HEK293 (cell line): ENCODE measurements at regions not wholly inside any gene's neighbourhood (a gene's known extent, or its start where the extent isn't known, plus 50 kb on each side); places are given as distances from the start of the nearest gene placed in this dataset.

Experiments
- CTCF ChIA-PET: fragments of 350-600 bp; formaldehyde crosslinking; extraction: SDS; loops from one replicate; lab custom pipeline; 2021; ENCODE audit warnings: antibody characterized with exemption; lab: Yijun Ruan, JAX
- POLR2A ChIA-PET: fragments of 300-600 bp; formaldehyde crosslinking; extraction: SDS; loops from one replicate; lab custom pipeline; 2020; ENCODE audit warnings: antibody characterized with exemption, inconsistent platforms; lab: Yijun Ruan, JAX
- H3K27ac ChIP-seq: fragments of 200-500 bp; sonication (Bioruptor generic); 2 replicates; pipeline ENCODE4 v1.5.1; 2014; ENCODE audit warnings: low read depth, low read length, control low read depth, inconsistent platforms; ENCODE audit errors: extremely low read depth
- H3K36me3 ChIP-seq, 2 experiments: fragments of 200-500 bp in 1 of 2; sonication (Bioruptor generic) in 1 of 2; 1 replicate in 1 of 2; 2 replicates in 1 of 2; pipeline ENCODE4 v1.5.1; 2014 to 2017; ENCODE audit warnings: inconsistent platforms in 2 of 2, low read length in 2 of 2; ENCODE audit not compliant: control insufficient read depth in 2 of 2, insufficient read depth in 1 of 2
- H3K4me1 ChIP-seq: fragments of 200-500 bp; sonication (Bioruptor generic); 2 replicates; pipeline ENCODE4 v1.5.1; 2014; ENCODE audit warnings: mild to moderate bottlenecking, low read length, inconsistent platforms; ENCODE audit not compliant: control insufficient read depth, insufficient read depth
- H3K4me3 ChIP-seq: 2 replicates; pipeline ENCODE4 v1.5.1; 2011; ENCODE audit warnings: low read depth, mild to moderate bottlenecking, control low read depth, low read length, moderate library complexity
- H3K9me3 ChIP-seq: fragments of 200-500 bp; sonication (Bioruptor generic); 2 replicates; pipeline ENCODE4 v1.5.1; 2014; ENCODE audit warnings: low read depth, low read length, inconsistent platforms; ENCODE audit not compliant: control insufficient read depth, insufficient read depth
- HOXA7 ChIP-seq: sonication (generic); formaldehyde crosslinking; IDR thresholded peaks from 2 replicates; pipeline ENCODE4 v1.8.1; 2022; ENCODE audit warnings: missing genetic modification reagents, borderline replicate concordance
- IKZF3 ChIP-seq: fragments of 450-650 bp; IDR thresholded peaks from 2 replicates; pipeline ENCODE4 v1.5.0; 2018; ENCODE audit warnings: missing biosample characterization, mild to moderate bottlenecking, missing genetic modification characterization, moderate library complexity
- KLF9 ChIP-seq: fragments of 450-650 bp; formaldehyde crosslinking; IDR thresholded peaks from 2 replicates; pipeline ENCODE4 v1.5.1; 2016; ENCODE audit warnings: missing biosample characterization, missing genetic modification characterization, low read depth
- MEIS1 ChIP-seq: sonication (generic); formaldehyde crosslinking; IDR thresholded peaks from 2 replicates; pipeline ENCODE4 v1.8.1; 2022; ENCODE audit warnings: missing genetic modification reagents, mild to moderate bottlenecking, borderline replicate concordance
- SP3 ChIP-seq: fragments of 450-650 bp; formaldehyde crosslinking; IDR thresholded peaks from 2 replicates; pipeline ENCODE4 v1.5.1; 2016; ENCODE audit warnings: missing biosample characterization, missing genetic modification characterization
- SP7 ChIP-seq: fragments of 450-650 bp; formaldehyde crosslinking; IDR thresholded peaks from 2 replicates; pipeline ENCODE4 v1.5.1; 2016; ENCODE audit warnings: missing biosample characterization, missing genetic modification characterization
- TRIM28 ChIP-seq: IDR thresholded peaks from 2 replicates; pipeline ENCODE4 v1.6.1; 2011; ENCODE audit warnings: low read length, control low read depth, borderline replicate concordance
- YY1 ChIP-seq: fragments of 450-650 bp; formaldehyde crosslinking; IDR thresholded peaks from 2 replicates; pipeline ENCODE4 v1.5.1; 2018; ENCODE audit warnings: missing biosample characterization, missing genetic modification characterization
- ZNF132 ChIP-seq: fragments of 450-650 bp; formaldehyde crosslinking; IDR thresholded peaks from 2 replicates; pipeline ENCODE4 v1.5.1; 2017; ENCODE audit warnings: missing biosample characterization, missing genetic modification characterization, borderline replicate concordance
- ZNF133 ChIP-seq: fragments of 450-650 bp; formaldehyde crosslinking; IDR thresholded peaks from 2 replicates; pipeline ENCODE4 v1.5.1; 2016; ENCODE audit warnings: missing biosample characterization, missing genetic modification characterization
- ZNF155 ChIP-seq: fragments of 450-650 bp; formaldehyde crosslinking; IDR thresholded peaks from 2 replicates; pipeline ENCODE4 v1.5.1; 2016; ENCODE audit warnings: missing biosample characterization, missing genetic modification characterization
- ZNF2 ChIP-seq: fragments of 450-650 bp; formaldehyde crosslinking; IDR thresholded peaks from 2 replicates; pipeline ENCODE4 v1.5.1; 2016; ENCODE audit warnings: missing biosample characterization, missing genetic modification characterization
- ZNF202 ChIP-seq: fragments of 450-650 bp; formaldehyde crosslinking; IDR thresholded peaks from 2 replicates; pipeline ENCODE4 v1.5.1; 2016; ENCODE audit warnings: missing biosample characterization, missing genetic modification characterization, borderline replicate concordance
- ZNF23 ChIP-seq: fragments of 450-650 bp; formaldehyde crosslinking; IDR thresholded peaks from 2 replicates; pipeline ENCODE4 v1.5.1; 2016; ENCODE audit warnings: missing biosample characterization, missing genetic modification characterization, borderline replicate concordance
- ZNF324 ChIP-seq: fragments of 450-650 bp; formaldehyde crosslinking; IDR thresholded peaks from 2 replicates; pipeline ENCODE4 v1.5.1; 2016; ENCODE audit warnings: missing biosample characterization, missing genetic modification characterization
- ZNF354C ChIP-seq: fragments of 450-650 bp; formaldehyde crosslinking; IDR thresholded peaks from 2 replicates; pipeline ENCODE4 v1.5.1; 2016; ENCODE audit warnings: missing biosample characterization, missing genetic modification characterization, low read depth, borderline replicate concordance
- ZNF404 ChIP-seq: fragments of 450-650 bp; formaldehyde crosslinking; IDR thresholded peaks from 2 replicates; pipeline ENCODE4 v1.5.1; 2017; ENCODE audit warnings: missing biosample characterization, missing genetic modification characterization
- ZNF473 ChIP-seq: fragments of 450-650 bp; formaldehyde crosslinking; IDR thresholded peaks from 2 replicates; pipeline ENCODE4 v1.5.1; 2017; ENCODE audit warnings: missing biosample characterization, missing genetic modification characterization
- ZNF530 ChIP-seq: fragments of 450-650 bp; formaldehyde crosslinking; IDR thresholded peaks from 2 replicates; pipeline ENCODE4 v1.5.1; 2016; ENCODE audit warnings: low read depth, missing biosample characterization, missing genetic modification characterization
- ZNF561 ChIP-seq: fragments of 450-650 bp; IDR thresholded peaks from 2 replicates; pipeline ENCODE4 v1.5.1; 2018; ENCODE audit warnings: missing biosample characterization, missing genetic modification characterization, borderline replicate concordance
- ZNF626 ChIP-seq: fragments of 450-650 bp; sonication (Bioruptor Pico); formaldehyde crosslinking; IDR thresholded peaks from 2 replicates; pipeline ENCODE4 v1.5.1; 2018; ENCODE audit warnings: missing biosample characterization, missing genetic modification characterization, inconsistent platforms
- ZNF654 ChIP-seq: fragments of 450-650 bp; formaldehyde crosslinking; IDR thresholded peaks from 2 replicates; pipeline ENCODE4 v1.5.1; 2016; ENCODE audit warnings: low read depth, missing biosample characterization, missing genetic modification characterization
- ZNF670 ChIP-seq: fragments of 450-650 bp; formaldehyde crosslinking; IDR thresholded peaks from 2 replicates; pipeline ENCODE4 v1.5.1; 2016; ENCODE audit warnings: missing biosample characterization, missing genetic modification characterization, low read depth
- ZNF701 ChIP-seq: fragments of 450-650 bp; formaldehyde crosslinking; IDR thresholded peaks from 2 replicates; pipeline ENCODE4 v1.5.1; 2016; ENCODE audit warnings: missing biosample characterization, missing genetic modification characterization
- TF ChIP-seq, protein P1 (sequence below): fragments of 450-650 bp; formaldehyde crosslinking; IDR thresholded peaks from 2 replicates; pipeline ENCODE4 v1.5.1; 2016; ENCODE audit warnings: missing biosample characterization, missing genetic modification characterization, low read depth
- TF ChIP-seq, protein P2 (sequence below): fragments of 450-650 bp; IDR thresholded peaks from 2 replicates; pipeline ENCODE4 v1.5.1; 2018; ENCODE audit warnings: missing biosample characterization, mild to moderate bottlenecking, missing genetic modification characterization

- POLR2A ChIA-PET = no interaction called here
- no peak overlapping the region for H3K4me3 ChIP-seq
- TF ChIP-seq ZNF2 (no peak), HOXA7 (no peak), ZNF155 (tag by site-specific recombination) (no peak), ZNF701 (tag by site-specific recombination) (no peak), ZNF354C (tag by site-specific recombination) (no peak), YY1 (tag by site-specific recombination) (no peak), ZNF670 (tag by site-specific recombination) (no peak)
- TF ChIP-seq, protein P1, sequence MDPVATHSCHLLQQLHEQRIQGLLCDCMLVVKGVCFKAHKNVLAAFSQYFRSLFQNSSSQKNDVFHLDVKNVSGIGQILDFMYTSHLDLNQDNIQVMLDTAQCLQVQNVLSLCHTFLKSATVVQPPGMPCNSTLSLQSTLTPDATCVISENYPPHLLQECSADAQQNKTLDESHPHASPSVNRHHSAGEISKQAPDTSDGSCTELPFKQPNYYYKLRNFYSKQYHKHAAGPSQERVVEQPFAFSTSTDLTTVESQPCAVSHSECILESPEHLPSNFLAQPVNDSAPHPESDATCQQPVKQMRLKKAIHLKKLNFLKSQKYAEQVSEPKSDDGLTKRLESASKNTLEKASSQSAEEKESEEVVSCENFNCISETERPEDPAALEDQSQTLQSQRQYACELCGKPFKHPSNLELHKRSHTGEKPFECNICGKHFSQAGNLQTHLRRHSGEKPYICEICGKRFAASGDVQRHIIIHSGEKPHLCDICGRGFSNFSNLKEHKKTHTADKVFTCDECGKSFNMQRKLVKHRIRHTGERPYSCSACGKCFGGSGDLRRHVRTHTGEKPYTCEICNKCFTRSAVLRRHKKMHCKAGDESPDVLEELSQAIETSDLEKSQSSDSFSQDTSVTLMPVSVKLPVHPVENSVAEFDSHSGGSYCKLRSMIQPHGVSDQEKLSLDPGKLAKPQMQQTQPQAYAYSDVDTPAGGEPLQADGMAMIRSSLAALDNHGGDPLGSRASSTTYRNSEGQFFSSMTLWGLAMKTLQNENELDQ (tag by site-specific recombination) = no peak
- TF ChIP-seq, all 188 proteins: peak for 0
- CTCF ChIA-PET = no interaction called here
- H3K27ac ChIP-seq = no peak overlapping the region
- H3K9me3 ChIP-seq = no peaks in the 10 kb centered on the region
- no peaks in the 10 kb centered on the region for H3K4me1 ChIP-seq
- H3K36me3 ChIP-seq = no peaks in the 10 kb centered on the region
These were observed 85.6 kb upstream of the PDZRN3 start for GRCh38 chr3:73710340-73710739.

DNA sequence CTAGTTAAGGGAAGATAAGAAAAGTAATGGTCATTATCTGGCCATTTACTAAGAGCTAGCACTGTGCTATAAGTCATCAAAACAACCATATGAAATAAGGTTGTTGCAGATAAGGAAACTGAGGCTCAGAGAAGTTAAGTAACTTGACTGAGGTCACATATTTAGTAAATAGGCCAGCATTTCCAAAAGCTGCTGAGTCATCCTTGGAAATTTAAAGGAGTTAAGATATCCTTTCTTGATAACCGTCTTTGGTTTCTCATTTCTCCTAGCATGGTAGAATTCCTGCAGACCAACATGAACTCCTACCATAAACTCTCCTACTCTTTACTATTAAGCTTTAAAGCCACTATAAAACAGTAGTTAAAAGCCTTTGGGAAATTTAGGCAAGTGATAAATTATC, 85.0 kb upstream of the PDZRN3 start:
- Histone ChIP-seq H3K9me3 (no peaks in the 10 kb centered on the region), H3K4me3 (no peak overlapping the region), H3K4me1 (no peaks in the 10 kb centered on the region), H3K27ac (no peak overlapping the region), H3K36me3 (no peaks in the 10 kb centered on the region)
- CTCF ChIA-PET = no interaction called here
- POLR2A ChIA-PET = no interaction called here
- no peak for TF ChIP-seq ZNF404
- TF ChIP-seq, protein P2, sequence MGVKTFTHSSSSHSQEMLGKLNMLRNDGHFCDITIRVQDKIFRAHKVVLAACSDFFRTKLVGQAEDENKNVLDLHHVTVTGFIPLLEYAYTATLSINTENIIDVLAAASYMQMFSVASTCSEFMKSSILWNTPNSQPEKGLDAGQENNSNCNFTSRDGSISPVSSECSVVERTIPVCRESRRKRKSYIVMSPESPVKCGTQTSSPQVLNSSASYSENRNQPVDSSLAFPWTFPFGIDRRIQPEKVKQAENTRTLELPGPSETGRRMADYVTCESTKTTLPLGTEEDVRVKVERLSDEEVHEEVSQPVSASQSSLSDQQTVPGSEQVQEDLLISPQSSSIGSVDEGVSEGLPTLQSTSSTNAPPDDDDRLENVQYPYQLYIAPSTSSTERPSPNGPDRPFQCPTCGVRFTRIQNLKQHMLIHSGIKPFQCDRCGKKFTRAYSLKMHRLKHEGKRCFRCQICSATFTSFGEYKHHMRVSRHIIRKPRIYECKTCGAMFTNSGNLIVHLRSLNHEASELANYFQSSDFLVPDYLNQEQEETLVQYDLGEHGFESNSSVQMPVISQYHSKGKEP = no peak
- no peak for TF ChIP-seq ZNF626
- TF ChIP-seq KLF9 = no peak
- no peak for TF ChIP-seq ZNF202 (tag by site-specific recombination)
- TF ChIP-seq TRIM28 = no peak
- TF ChIP-seq ZNF654 (tag by site-specific recombination) = no peak
- no peak for TF ChIP-seq MEIS1 (CRISPR knock-in tag)
- TF ChIP-seq IKZF3 (tag by site-specific recombination) = no peak
- TF ChIP-seq ZNF530 (tag by site-specific recombination) = no peak
- no peak for TF ChIP-seq ZNF473 (tag by site-specific recombination)
- no peak for TF ChIP-seq SP3 (tag by site-specific recombination)
- TF ChIP-seq ZNF132 = no peak
- TF ChIP-seq ZNF23 (tag by site-specific recombination) = no peak
- no peak for TF ChIP-seq ZNF133 (tag by site-specific recombination)
- TF ChIP-seq ZNF324 = no peak
- no peak for TF ChIP-seq SP7
- no peak for TF ChIP-seq ZNF561 (tag by site-specific recombination)
